Upper lobe of right lung (tissue), 1 donor: ENCODE measurements at regions not wholly inside any gene's neighbourhood (a gene's known extent, or its start where the extent isn't known, plus 50 kb on each side); places are given as distances from the start of the nearest gene placed in this dataset.

ENCODE experiments used
- ATAC-seq: fragments of 200-7000 bp; cut with Tn5 transposase; one replicate; pipeline ENCODE4 v1.9.1; 2020; ENCODE audit warnings: mild to moderate bottlenecking, moderate library complexity
- DNase-seq: peaks from one replicate; pipeline ENCODE4 v3.0.0-alpha.2; 2020
- H3K27ac ChIP-seq: fragments of 200-600 bp; one replicate; pipeline ENCODE4 v1.8.0; 2022
- H3K27me3 ChIP-seq: fragments of 200-600 bp; one replicate; pipeline ENCODE4 v1.8.0; 2022; ENCODE audit warnings: mild to moderate bottlenecking
- H3K36me3 ChIP-seq: fragments of 200-600 bp; one replicate; pipeline ENCODE4 v1.8.0; 2022
- H3K4me1 ChIP-seq: fragments of 200-600 bp; one replicate; pipeline ENCODE4 v1.8.0; 2022
- H3K4me3 ChIP-seq: fragments of 200-600 bp; one replicate; pipeline ENCODE4 v1.8.0; 2022; ENCODE audit warnings: mild to moderate bottlenecking
- H3K9me3 ChIP-seq: fragments of 200-600 bp; one replicate; pipeline ENCODE4 v1.8.0; 2022
- CTCF ChIP-seq: fragments of 200-600 bp; IDR thresholded peaks from one replicate; pipeline ENCODE4 v1.8.0; 2022; ENCODE audit warnings: antibody characterized with exemption
- intact Hi-C: fragments of 100-400 bp; cut with DNase I; formaldehyde crosslinking; loops from one replicate; pipeline ENCODE4 v1.11.0; 2022
- donor health status: DM: no; HTN: yes; CAD: no; lungs with severe emphysema.

- H3K4me3 ChIP-seq = no peak overlapping the region
- intact Hi-C loops = no loop called here
- H3K9me3 ChIP-seq = no peaks in the 10 kb centered on the region
- TF ChIP-seq CTCF = no peak
- H3K27ac ChIP-seq = no peak overlapping the region
- H3K27me3 ChIP-seq = no peaks in the 10 kb centered on the region
- H3K36me3 ChIP-seq = no peaks in the 10 kb centered on the region
- DNase-seq (no peak), ATAC-seq (no peak)
- H3K4me1 ChIP-seq = no peaks in the 10 kb centered on the region
Observed at GRCh38 chr17:71821511-71821910, 299.3 kb upstream of the SOX9 start.

GRCh38 chr17:71824671-71825070, 296.1 kb upstream of the SOX9 start:
- no peak for DNase-seq
- Histone ChIP-seq H3K4me3 (no peak overlapping the region), H3K27me3 (peaks cover 5% of the 10 kb centered on the region), H3K36me3 (no peaks in the 10 kb centered on the region), H3K27ac (no peak overlapping the region), H3K4me1 (no peaks in the 10 kb centered on the region), H3K9me3 (no peaks in the 10 kb centered on the region)
- intact Hi-C loops = no loop called here
- no peak for ATAC-seq
- no peak for TF ChIP-seq CTCF

GRCh38 chr17:71825687-71826086, 295.1 kb upstream of the SOX9 start:
- H3K27ac ChIP-seq = no peak overlapping the region
- intact Hi-C loops = no loop called here
- no peak overlapping the region for H3K4me3 ChIP-seq
- no peak for ATAC-seq
- no peak for TF ChIP-seq CTCF
- peaks cover 5% of the 10 kb centered on the region for H3K27me3 ChIP-seq
- no peaks in the 10 kb centered on the region for H3K9me3 ChIP-seq
- no peak for DNase-seq
- H3K36me3 ChIP-seq = no peaks in the 10 kb centered on the region
- no peaks in the 10 kb centered on the region for H3K4me1 ChIP-seq

GRCh38 chr17:71828182-71828596, 292.6 kb upstream of the SOX9 start:
- H3K4me3 ChIP-seq = no peak overlapping the region
- H3K36me3 ChIP-seq = no peaks in the 10 kb centered on the region
- DNase-seq (no peak), ATAC-seq (no peak)
- H3K9me3 ChIP-seq = no peaks in the 10 kb centered on the region
- peaks cover 5% of the 10 kb centered on the region for H3K27me3 ChIP-seq
- no peak overlapping the region for H3K27ac ChIP-seq
- H3K4me1 ChIP-seq = no peaks in the 10 kb centered on the region
- intact Hi-C loops = no loop called here
- no peak for TF ChIP-seq CTCF

GRCh38 chr17:71830866-71831265, 290.0 kb upstream of the SOX9 start:
- no peak for TF ChIP-seq CTCF
- H3K27ac ChIP-seq = no peak overlapping the region
- no peaks in the 10 kb centered on the region for H3K36me3 ChIP-seq
- no peak overlapping the region for H3K4me3 ChIP-seq
- H3K9me3 ChIP-seq = no peaks in the 10 kb centered on the region
- peaks cover 5% of the 10 kb centered on the region for H3K27me3 ChIP-seq
- no peaks in the 10 kb centered on the region for H3K4me1 ChIP-seq
- intact Hi-C loops = no loop called here
- ATAC-seq (no peak), DNase-seq (no peak)

GRCh38 chr17:71842986-71843385, 277.8 kb upstream of the SOX9 start:
- Histone ChIP-seq H3K36me3 (no peaks in the 10 kb centered on the region), H3K9me3 (no peaks in the 10 kb centered on the region), H3K27me3 (no peaks in the 10 kb centered on the region), H3K27ac (no peak overlapping the region), H3K4me3 (no peak overlapping the region), H3K4me1 (no peaks in the 10 kb centered on the region)
- no peak for TF ChIP-seq CTCF
- intact Hi-C loops = no loop called here
- DNase-seq = no peak
- ATAC-seq = no peak
